ENCODE measurements at regions not wholly inside any gene's neighbourhood (a gene's known extent, or its start where the extent isn't known, plus 50 kb on each side); places are given as distances from the start of the nearest gene placed in this dataset.

- no peak for DNase-seq
These were observed 62.1 kb upstream of the IQSEC1 start for GRCh38 chr3:13135251-13135810.

- no peak for DNase-seq
These were observed 61.6 kb upstream of the IQSEC1 start for GRCh38 chr3:13134879-13135206.

- DNase-seq = no peak
These were observed 61.1 kb upstream of the IQSEC1 start for GRCh38 chr3:13134166-13134878.

- DNase-seq = no peak
These were observed 60.3 kb upstream of the IQSEC1 start for GRCh38 chr3:13133471-13133981.

- DNase-seq = no peak
These were observed 59.6 kb upstream of the IQSEC1 start for GRCh38 chr3:13132731-13133410.

- DNase-seq = no peak
These were observed 59.1 kb upstream of the IQSEC1 start for GRCh38 chr3:13132281-13132680.

GRCh38 chr3:13130464-13131193 is 57.4 kb upstream of the IQSEC1 start:
- no peak for DNase-seq

- DNase-seq = no peak
These were observed 52.1 kb upstream of the IQSEC1 start for GRCh38 chr3:13125092-13126015.

- DNase-seq = no peak
These were observed 51.4 kb upstream of the IQSEC1 start for GRCh38 chr3:13124631-13125030.

GRCh38 chr3:13123765-13124164 is 50.5 kb upstream of the IQSEC1 start:
- no peak for DNase-seq

- no peak for DNase-seq
These were observed 49.9 kb upstream of the IQSEC1 start for GRCh38 chr3:13123013-13123654.
